ENCODE measurements at regions not wholly inside any gene's neighbourhood (a gene's known extent, or its start where the extent isn't known, plus 50 kb on each side); places are given as distances from the start of the nearest gene placed in this dataset.

- no peak for TF ChIP-seq CTCF (IDR thresholded peaks at IDR 0.05; ENCODE audit: insufficient read depth, low read length, poor library complexity, severe bottlenecking)
- no peak for TF ChIP-seq EZH2phosphoT487 (conservative IDR thresholded peaks at IDR 0.05; ENCODE audit: low read length)
Observed at GRCh38 chr16:80417706-80418271, 123.0 kb upstream of the DYNLRB2 start.

Data from SU-DHL-6 (cell line).